Esophagus muscularis mucosa (tissue), 4 donors: ENCODE measurements at regions not wholly inside any gene's neighbourhood (a gene's known extent, or its start where the extent isn't known, plus 50 kb on each side); places are given as distances from the start of the nearest gene placed in this dataset.

Experiments
- CTCF ChIP-seq, 3 experiments: fragments of 200-600 bp in 2 of 3; fragments of 450-650 bp in 1 of 3; sonication (generic) in 2 of 3; IDR thresholded peaks; one replicate each; pipeline ENCODE4 v1.5.1; 2017 to 2019; ENCODE audit warnings: antibody characterized with exemption in 3 of 3, mild to moderate bottlenecking in 2 of 3, moderate library complexity in 1 of 3
- EP300 ChIP-seq: sonication (generic); formaldehyde crosslinking; IDR thresholded peaks from one replicate; pipeline ENCODE4 v1.6.1; 2017; ENCODE audit warnings: antibody characterized with exemption
- POLR2A ChIP-seq: fragments of 450-650 bp; IDR thresholded peaks from one replicate; pipeline ENCODE4 v1.6.1; 2017; ENCODE audit warnings: antibody characterized with exemption, moderate library complexity, mild to moderate bottlenecking, low read depth

- no peak for TF ChIP-seq CTCF (IDR thresholded peaks at IDR 0.05)
- TF ChIP-seq POLR2A, result no peak
- no peak for TF ChIP-seq EP300
These were observed 241.2 kb downstream of the KLF13 start for GRCh38 chr15:31567861-31568260.
